Loucy (cell line): ENCODE measurements at regions not wholly inside any gene's neighbourhood (a gene's known extent, or its start where the extent isn't known, plus 50 kb on each side); places are given as distances from the start of the nearest gene placed in this dataset.

Experiments
- H2AFZ ChIP-seq: fragments of 200-600 bp; sonication (generic); 2 replicates; pipeline ENCODE4 v1.6.0; 2016; ENCODE audit warnings: antibody characterized with exemption, mild to moderate bottlenecking, low read length, moderate library complexity
- H3F3A ChIP-seq: fragments of 200-600 bp; 2 replicates; pipeline ENCODE4 v1.6.0; 2016; ENCODE audit warnings: antibody characterized with exemption, low read depth, mild to moderate bottlenecking
- H3K27me3 ChIP-seq: fragments of 200-600 bp; sonication (generic); 2 replicates; pipeline ENCODE4 v1.6.1; 2014; ENCODE audit warnings: low read length, mild to moderate bottlenecking; ENCODE audit not compliant: insufficient read depth, poor library complexity, severe bottlenecking
- H3K36me3 ChIP-seq: fragments of 200-600 bp; sonication (generic); 2 replicates; pipeline ENCODE4 v1.6.1; 2016; ENCODE audit warnings: low read length; ENCODE audit not compliant: insufficient read depth
- H3K4me1 ChIP-seq: fragments of 200-600 bp; sonication (generic); 2 replicates; pipeline ENCODE4 v1.5.1; 2014; ENCODE audit warnings: low read length, mild to moderate bottlenecking; ENCODE audit not compliant: insufficient read depth, poor library complexity, severe bottlenecking
- H3K4me2 ChIP-seq: fragments of 200-600 bp; sonication (generic); 2 replicates; pipeline ENCODE4 v1.6.0; 2014; ENCODE audit warnings: antibody characterized with exemption, low read length, low read depth, mild to moderate bottlenecking; ENCODE audit not compliant: poor library complexity, severe bottlenecking
- H3K4me3 ChIP-seq: fragments of 200-600 bp; sonication (generic); 2 replicates; pipeline ENCODE4 v1.5.1; 2014; ENCODE audit warnings: low read length, mild to moderate bottlenecking, mixed read lengths; ENCODE audit not compliant: poor library complexity, severe bottlenecking
- H3K79me2 ChIP-seq: fragments of 200-600 bp; sonication (generic); 2 replicates; pipeline ENCODE4 v1.6.1; 2014; ENCODE audit warnings: low read length; ENCODE audit not compliant: insufficient read depth
- H3K9ac ChIP-seq: fragments of 200-600 bp; sonication (generic); 2 replicates; pipeline ENCODE4 v1.6.0; 2014; ENCODE audit warnings: mild to moderate bottlenecking, low read depth, low read length, moderate library complexity; ENCODE audit not compliant: poor library complexity, severe bottlenecking
- H3K9me2 ChIP-seq: fragments of 200-600 bp; sonication (generic); replicated peaks from 2 replicates; pipeline ENCODE4 v1.6.1; 2016; ENCODE audit warnings: low read depth, low read length, mixed read lengths
- H3K9me3 ChIP-seq: fragments of 200-600 bp; sonication (generic); 2 replicates; pipeline ENCODE4 v1.6.1; 2014; ENCODE audit warnings: mild to moderate bottlenecking, antibody characterized with exemption, low read length, low read depth; ENCODE audit not compliant: insufficient read depth
- H4K20me1 ChIP-seq: fragments of 200-600 bp; sonication (generic); 2 replicates; pipeline ENCODE4 v1.6.0; 2014; ENCODE audit warnings: antibody characterized with exemption, low read length, mild to moderate bottlenecking; ENCODE audit not compliant: insufficient read depth, poor library complexity, severe bottlenecking
- CTCF ChIP-seq: fragments of 200-600 bp; sonication (generic); conservative IDR thresholded peaks from 2 replicates; pipeline ENCODE4 v1.5.1; 2014; ENCODE audit warnings: mild to moderate bottlenecking, antibody characterized with exemption, low read length
- EZH2phosphoT487 ChIP-seq: fragments of 200-600 bp; IDR thresholded peaks from 2 replicates; pipeline ENCODE4 v1.6.1; 2018; ENCODE audit warnings: antibody characterized with exemption, mild to moderate bottlenecking, moderate library complexity, borderline replicate concordance

GRCh38 chr12:131403676-131404075 lies 307.2 kb upstream of the SFSWAP start:
- TF ChIP-seq EZH2phosphoT487 (no peak), CTCF (no peak)
- Histone ChIP-seq H3K79me2 (no peaks in the 10 kb centered on the region), H4K20me1 (no peaks in the 10 kb centered on the region), H2AFZ (no peak overlapping the region), H3F3A (no peaks in the 10 kb centered on the region), H3K9ac (no peak overlapping the region), H3K9me3 (peaks cover 8% of the 10 kb centered on the region; the same call in 1 of the 2 replicates), H3K36me3 (no peaks in the 10 kb centered on the region), H3K4me1 (no peaks in the 10 kb centered on the region), H3K27me3 (no peaks in the 10 kb centered on the region), H3K4me3 (no peak overlapping the region), H3K9me2 (no peaks in the 10 kb centered on the region), H3K4me2 (no peak overlapping the region)

GRCh38 chr12:131404705-131405104 lies 306.2 kb upstream of the SFSWAP start:
- Histone ChIP-seq H3K27me3 (no peaks in the 10 kb centered on the region), H3F3A (no peaks in the 10 kb centered on the region), H3K36me3 (no peaks in the 10 kb centered on the region), H2AFZ (no peak overlapping the region), H3K9me3 (peaks cover 8% of the 10 kb centered on the region; the same call in 1 of the 2 replicates), H3K4me2 (no peak overlapping the region), H3K9me2 (no peaks in the 10 kb centered on the region), H3K4me3 (no peak overlapping the region), H3K4me1 (no peaks in the 10 kb centered on the region), H3K79me2 (no peaks in the 10 kb centered on the region), H3K9ac (no peak overlapping the region), H4K20me1 (no peaks in the 10 kb centered on the region)
- TF ChIP-seq CTCF = no peak
- no peak for TF ChIP-seq EZH2phosphoT487

GRCh38 chr12:131407221-131408035 lies 303.5 kb upstream of the SFSWAP start:
- Histone ChIP-seq H4K20me1 (no peaks in the 10 kb centered on the region), H3F3A (no peaks in the 10 kb centered on the region), H3K36me3 (no peaks in the 10 kb centered on the region), H3K4me2 (no peak overlapping the region), H3K4me1 (no peaks in the 10 kb centered on the region), H3K9me2 (no peaks in the 10 kb centered on the region), H3K4me3 (no peak overlapping the region), H3K79me2 (no peaks in the 10 kb centered on the region), H3K27me3 (no peaks in the 10 kb centered on the region), H2AFZ (no peak overlapping the region), H3K9me3 (peaks cover 8% of the 10 kb centered on the region; the same call in 1 of the 2 replicates), H3K9ac (no peak overlapping the region)
- TF ChIP-seq CTCF (no peak), EZH2phosphoT487 (no peak)
